GM18870 (cell line): ENCODE measurements at regions not wholly inside any gene's neighbourhood (a gene's known extent, or its start where the extent isn't known, plus 50 kb on each side); places are given as distances from the start of the nearest gene placed in this dataset.
"Not testable (repeated sequence)": the region's sequence is repeated elsewhere in the genome, so short reads cannot be mapped to it uniquely, and the experiment has no call there.

Experiments
- ATAC-seq: cut with Tn5 transposase; IDR thresholded peaks from one replicate; pipeline ENCODE4 v1.9.1; 2021; ENCODE audit warnings: moderate library complexity; ENCODE audit not compliant: unreplicated experiment

GRCh38 chr11:110514967-110515366 lies 85.2 kb downstream of the FDX1 start:
- ATAC-seq, result no peak

DNA sequence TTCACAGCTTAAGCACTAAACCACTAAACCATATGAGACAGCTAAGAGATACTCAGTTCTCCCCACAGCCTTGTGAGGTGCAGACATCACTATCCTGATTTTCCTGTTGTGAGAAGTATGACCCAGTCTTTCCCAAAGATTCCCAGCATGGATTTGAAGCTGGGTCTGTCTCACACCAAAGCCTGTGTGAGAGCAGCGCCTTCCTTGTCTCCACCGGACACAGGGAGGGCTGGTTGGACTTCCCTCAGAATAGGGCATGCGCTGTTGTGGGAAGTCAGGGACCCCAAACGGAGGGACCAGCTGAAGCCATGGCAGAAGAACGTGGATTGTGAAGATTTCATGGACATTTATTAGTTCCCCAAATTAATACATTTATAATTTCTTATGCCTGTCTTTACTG lies 87.6 kb downstream of the FDX1 start:
- not testable (repeated sequence) for ATAC-seq

GRCh38 chr11:110518809-110519514 lies 89.2 kb downstream of the FDX1 start:
- no peak for ATAC-seq

- no peak for ATAC-seq
Measured at GRCh38 chr11:110519796-110520195, 90.0 kb downstream of the FDX1 start.

GRCh38 chr11:110522471-110522870 lies 92.7 kb downstream of the FDX1 start:
- no peak for ATAC-seq

DNA sequence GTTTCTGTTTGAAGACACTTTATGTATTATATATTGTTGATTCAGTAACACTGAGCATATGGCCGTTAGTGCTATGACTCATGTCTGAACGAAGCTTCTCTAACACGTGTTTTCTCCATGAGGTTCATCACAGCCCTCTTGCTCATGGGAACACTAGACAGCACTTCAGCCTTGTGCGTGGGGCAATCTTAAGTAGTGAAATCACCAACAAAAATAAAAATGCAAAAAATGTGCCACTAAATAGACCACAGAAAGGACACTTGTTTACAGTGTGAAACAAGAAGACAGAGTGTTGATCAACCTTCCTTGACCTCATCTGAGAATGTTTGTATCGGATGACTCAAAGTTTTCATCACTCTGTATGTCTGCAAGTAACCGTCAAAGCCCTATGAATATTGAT lies 94.5 kb downstream of the FDX1 start:
- ATAC-seq, result peak; percentile 30

- ATAC-seq, result peak; percentile 82
Measured at GRCh38 chr11:110525883-110526282, 96.1 kb downstream of the FDX1 start.

- ATAC-seq, result no peak
Measured at GRCh38 chr11:110526323-110526722, 96.6 kb downstream of the FDX1 start.
